Right ventricle myocardium inferior (tissue), 1 donor: ENCODE measurements at regions not wholly inside any gene's neighbourhood (a gene's known extent, or its start where the extent isn't known, plus 50 kb on each side); places are given as distances from the start of the nearest gene placed in this dataset.
"Not testable (repeated sequence)": the region's sequence is repeated elsewhere in the genome, so short reads cannot be mapped to it uniquely, and the experiment has no call there.

Experiments used
- ATAC-seq: fragments of 200-7000 bp; cut with Tn5 transposase; one replicate; pipeline ENCODE4 v1.9.1; 2020; ENCODE audit warnings: mild to moderate bottlenecking, moderate library complexity
- DNase-seq: peaks from one replicate; pipeline ENCODE4 v3.0.0; 2021; ENCODE audit errors: missing footprints
- intact Hi-C: fragments of 100-400 bp; cut with DNase I; formaldehyde crosslinking; loops from one replicate; pipeline ENCODE4 v1.11.0; 2022
- donor health status: DM: no; HTN: yes; CAD: no; lungs with severe emphysema.

- intact Hi-C loops: no loop called here
- no peak for DNase-seq
- no peak for ATAC-seq
Measured at GRCh38 chr17:34757106-34757505, 177.7 kb downstream of the TMEM132E start.

GRCh38 chr17:34756637-34757021, 177.2 kb downstream of the TMEM132E start:
- ATAC-seq (no peak), DNase-seq (no peak)
- intact Hi-C loops: no loop called here

- intact Hi-C loops: no loop called here
- ATAC-seq (no peak), DNase-seq (no peak)
Measured at GRCh38 chr17:34755981-34756636, 176.7 kb downstream of the TMEM132E start.

DNA sequence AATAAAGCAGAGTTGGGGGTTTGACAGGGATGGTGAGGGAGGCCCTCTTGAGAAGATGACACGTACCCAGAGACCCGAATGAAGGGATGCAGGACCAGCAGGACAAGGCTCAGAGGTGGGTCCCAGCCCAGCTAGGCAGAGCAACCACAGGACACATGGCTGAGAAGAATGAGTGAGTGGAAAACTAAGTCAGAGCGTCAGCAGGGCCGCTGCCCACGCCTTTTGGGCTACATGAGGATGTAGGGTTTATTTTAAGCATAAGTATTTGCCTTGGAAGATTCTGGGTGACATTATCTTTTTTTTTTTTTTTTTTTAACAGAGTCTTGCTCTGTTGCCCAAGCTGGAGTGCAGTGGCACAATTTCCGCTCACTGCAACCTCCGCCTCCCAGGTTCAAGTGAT, 176.0 kb downstream of the TMEM132E start:
- DNase-seq: no peak
- intact Hi-C loops: no loop called here
- ATAC-seq: no peak

DNA sequence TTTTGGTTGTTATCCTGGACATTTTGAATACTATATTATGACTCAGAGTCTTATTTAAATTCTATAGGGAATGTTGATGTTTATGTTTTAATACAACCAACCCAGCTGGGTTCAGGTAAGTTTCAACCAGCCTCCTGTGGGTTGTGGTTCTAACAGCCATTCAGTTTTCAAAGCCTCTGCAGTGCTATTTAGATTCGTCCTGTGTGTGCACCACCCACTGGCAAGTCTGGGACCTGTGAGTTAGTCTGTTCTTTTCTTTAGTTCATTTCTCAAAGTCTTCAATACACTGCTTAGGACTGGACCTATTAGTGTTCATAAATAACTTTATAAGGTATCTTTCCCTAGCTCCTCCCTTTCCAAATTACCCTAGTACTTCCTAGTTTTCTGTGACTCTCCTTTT, 170.6 kb downstream of the TMEM132E start:
- no peak for ATAC-seq
- DNase-seq: no peak
- intact Hi-C loops: no loop called here

DNA sequence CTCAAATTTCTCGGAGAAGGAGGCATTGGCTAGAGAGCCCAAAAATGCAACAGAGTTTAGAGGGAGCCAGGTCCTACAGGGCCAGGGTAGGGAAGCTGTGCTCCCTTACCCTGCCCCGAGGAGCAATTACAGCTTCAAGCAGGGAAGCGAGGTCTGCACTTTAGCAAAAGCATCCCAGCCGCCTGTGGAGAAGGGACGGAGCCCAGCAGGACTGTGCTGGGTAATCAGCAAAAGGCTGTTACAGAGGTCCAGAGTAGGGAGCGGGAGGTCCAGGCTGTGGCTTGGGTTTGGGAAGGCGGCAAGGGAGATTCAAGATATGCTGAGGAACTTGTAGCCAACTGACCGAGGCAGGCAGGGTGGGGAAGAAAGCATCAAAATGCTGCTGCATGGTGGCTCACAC, 162.6 kb downstream of the TMEM132E start:
- DNase-seq (no peak), ATAC-seq (no peak)
- intact Hi-C loops: no loop called here

DNA sequence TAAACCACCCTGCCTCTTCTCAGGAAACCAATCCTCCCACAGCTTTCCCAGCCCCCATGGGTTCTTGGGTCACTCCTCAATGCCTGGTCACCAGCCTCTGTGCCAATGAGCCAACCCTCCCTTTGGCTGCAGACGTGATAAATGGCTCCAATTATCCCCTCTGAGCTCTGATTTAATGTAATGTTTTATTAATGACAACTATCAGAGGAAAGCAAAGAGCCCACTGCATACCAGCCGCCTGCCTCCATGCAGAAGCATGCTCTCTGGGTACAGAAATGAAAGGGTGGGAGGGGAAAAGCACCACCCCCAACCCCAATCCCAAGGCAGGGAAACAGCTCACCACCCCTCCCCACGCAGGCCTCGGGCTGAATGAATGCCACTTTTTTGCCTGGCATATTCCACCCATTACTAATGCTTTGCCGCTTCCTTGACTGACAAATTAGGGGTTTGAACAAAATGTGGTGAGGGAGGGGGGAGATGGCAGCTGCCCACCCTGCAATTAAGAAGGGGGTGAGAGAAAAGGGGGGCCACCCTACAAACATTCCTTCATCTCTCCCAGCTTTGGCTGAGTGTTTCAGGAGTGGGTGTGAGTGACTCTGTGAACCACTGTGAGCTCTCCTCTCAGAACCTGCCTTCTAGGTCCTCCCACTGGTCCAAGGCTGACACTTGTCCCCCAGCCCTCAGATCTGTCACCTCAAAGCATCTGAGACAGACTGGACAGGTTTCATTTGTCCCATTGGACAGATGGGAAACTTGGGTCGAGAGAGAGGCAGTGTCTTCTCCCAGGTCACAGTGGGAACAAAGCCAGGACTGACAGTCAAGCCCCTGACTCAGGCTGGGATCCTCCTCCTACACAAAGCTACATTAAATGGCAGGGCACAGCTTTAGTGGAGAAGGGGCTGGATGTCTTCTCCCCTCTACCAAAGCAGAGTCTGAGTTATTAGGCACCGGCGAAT, 161.5 kb downstream of the TMEM132E start:
- ATAC-seq (no peak), DNase-seq (no peak)
- intact Hi-C loops: no loop called here

GRCh38 chr17:34739386-34739785, 160.0 kb downstream of the TMEM132E start:
- ATAC-seq (no peak), DNase-seq (no peak)
- intact Hi-C loops: no loop called here

GRCh38 chr17:34737673-34738072, 158.3 kb downstream of the TMEM132E start:
- DNase-seq, intact Hi-C loops, ATAC-seq: not testable (repeated sequence)

- DNase-seq (no peak), ATAC-seq (no peak)
- intact Hi-C loops: no loop called here
Measured at GRCh38 chr17:34736611-34737010, 157.2 kb downstream of the TMEM132E start.

DNA sequence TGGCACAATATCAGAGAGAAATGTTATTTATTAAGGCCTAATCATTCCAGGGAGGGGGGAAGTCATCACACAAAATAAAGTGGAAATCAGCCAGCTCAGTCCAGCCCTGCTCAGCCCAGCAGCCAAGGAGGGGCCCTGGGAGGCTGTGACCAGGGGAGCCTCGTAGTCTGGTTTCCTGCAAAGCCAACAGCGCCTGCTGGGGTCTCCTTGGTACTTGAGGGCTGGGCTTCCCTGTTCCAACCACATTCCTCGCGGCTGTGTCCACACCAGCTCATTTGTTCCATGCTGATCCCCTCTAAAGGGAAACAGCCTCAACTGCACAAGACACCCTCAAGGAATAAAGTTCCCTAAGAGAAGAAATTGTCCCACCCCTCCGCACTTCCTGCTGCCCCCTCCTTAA, 154.0 kb downstream of the TMEM132E start:
- intact Hi-C loops: no loop called here
- ATAC-seq: no peak
- no peak for DNase-seq

DNA sequence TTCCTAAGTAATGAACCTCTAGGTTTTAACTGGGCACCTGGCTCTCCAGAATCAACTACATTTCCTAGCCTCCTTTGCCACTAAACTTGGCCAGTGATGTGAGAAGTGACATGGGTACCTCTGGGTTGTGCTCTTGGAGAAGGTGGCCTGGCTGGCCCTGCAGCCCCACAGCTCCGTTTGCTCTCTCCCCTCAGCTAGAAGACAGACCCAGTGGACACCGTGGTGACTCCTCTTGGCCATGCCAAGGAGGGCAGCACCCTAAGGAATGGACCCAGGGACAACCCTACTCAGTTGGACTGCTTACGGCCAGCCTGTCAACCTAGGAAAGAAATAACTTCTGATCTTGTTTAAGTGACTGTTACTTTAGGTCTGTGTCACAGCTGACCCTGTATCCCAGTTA, 151.4 kb downstream of the TMEM132E start:
- intact Hi-C loops: no loop called here
- ATAC-seq (no peak), DNase-seq (no peak)

DNA sequence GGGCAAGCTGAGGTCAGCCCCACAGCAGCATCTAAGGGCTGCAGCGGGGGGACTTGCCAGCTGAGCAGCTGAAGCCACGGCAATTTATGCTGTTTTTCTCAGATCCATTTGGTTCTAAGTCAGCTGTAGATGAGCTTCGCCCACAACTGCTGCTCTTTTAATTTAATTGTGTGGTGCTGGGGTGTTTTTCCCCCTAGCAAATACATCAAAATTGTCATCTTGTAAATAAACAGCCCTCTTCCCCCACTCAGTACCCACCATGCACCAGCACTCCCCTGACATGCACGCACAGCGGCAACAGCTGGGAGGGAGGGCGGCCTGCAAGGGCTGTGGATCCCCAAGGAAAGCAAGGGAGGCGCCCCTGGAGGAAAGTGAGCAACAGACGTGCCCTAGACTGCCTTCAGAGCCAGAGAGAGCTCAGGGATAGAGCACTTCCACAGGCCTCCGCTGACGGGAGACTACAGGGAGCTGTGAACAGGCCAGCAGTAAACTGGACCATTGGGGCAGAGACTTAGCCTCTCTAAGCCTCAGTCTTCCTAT, 149.5 kb downstream of the TMEM132E start:
- DNase-seq: no peak
- intact Hi-C loops: no loop called here
- ATAC-seq: no peak

DNA sequence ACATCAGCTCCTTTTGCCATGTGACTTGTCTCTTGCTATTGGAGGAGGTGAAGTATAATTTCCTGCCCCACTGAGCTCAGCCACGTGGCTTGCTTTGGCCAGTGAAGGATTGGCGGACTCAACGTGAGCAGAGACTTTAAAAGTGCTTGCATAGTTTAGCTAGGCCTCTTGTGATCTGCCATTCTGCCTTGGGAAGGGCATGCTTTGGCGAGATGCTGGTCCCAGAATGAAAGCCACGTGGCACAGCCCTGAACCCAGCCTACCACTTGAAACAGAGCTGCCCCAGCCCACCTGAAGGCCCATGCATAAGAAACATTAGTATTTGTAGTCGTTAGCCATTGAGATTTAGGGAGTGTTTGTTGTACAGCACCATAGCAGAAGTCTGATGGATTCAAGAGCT, 148.2 kb downstream of the TMEM132E start:
- intact Hi-C loops: no loop called here
- DNase-seq: no peak
- ATAC-seq: no peak

GRCh38 chr17:34726536-34727384, 147.4 kb downstream of the TMEM132E start:
- DNase-seq (no peak), ATAC-seq (no peak)
- intact Hi-C loops: no loop called here

DNA sequence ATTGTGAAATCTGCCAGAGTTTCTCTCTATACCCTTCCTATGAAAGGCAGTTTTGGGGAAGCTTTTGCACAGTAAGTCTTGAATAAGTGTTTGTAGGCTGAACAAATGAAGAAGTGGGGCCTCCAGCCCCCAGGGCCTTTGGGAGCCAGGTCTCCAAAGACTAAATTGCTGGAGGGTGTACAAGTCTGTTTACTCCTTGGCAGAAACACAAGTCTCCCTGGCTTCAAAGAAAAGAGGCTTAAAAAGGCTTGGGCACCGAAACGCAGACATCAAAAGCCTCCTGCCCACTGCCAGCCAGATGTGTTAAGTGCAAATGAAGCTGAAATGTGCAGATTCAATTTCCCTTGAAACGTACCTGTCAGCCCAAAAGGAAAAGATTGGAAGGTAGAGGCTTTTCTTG, 146.3 kb downstream of the TMEM132E start:
- ATAC-seq: no peak
- intact Hi-C loops: no loop called here

GRCh38 chr17:34725008-34725407, 145.6 kb downstream of the TMEM132E start:
- DNase-seq: no peak
- intact Hi-C loops: no loop called here
- no peak for ATAC-seq

More for the DNA sequence above, 146.3 kb downstream of the TMEM132E start:
- DNase-seq: no peak

- intact Hi-C loops: no loop called here
- DNase-seq: no peak
- no peak for ATAC-seq
Measured at GRCh38 chr17:34723875-34724274, 144.5 kb downstream of the TMEM132E start.

DNA sequence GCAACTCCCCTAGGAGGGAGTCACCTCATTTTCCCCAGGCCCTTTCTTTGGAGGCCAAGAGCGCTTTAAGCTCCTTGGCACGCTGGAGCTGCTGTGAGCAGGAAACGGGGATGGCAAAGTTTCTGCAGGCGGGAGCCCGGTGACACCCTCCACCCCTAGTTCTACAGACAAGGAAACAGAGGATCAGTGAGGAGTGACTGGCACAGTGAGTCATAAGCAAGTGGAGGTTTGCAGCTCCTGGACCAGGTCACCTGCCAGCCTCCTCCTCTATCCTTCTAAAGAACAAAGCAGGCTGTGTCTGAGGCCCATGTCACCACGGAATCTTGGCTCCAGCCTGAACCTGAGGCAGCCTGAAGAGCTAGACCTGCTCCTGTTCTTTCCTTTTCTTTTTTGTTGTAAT, 141.9 kb downstream of the TMEM132E start:
- no peak for DNase-seq
- intact Hi-C loops: no loop called here
- ATAC-seq: no peak
